ENCODE measurements at regions not wholly inside any gene's neighbourhood (a gene's known extent, or its start where the extent isn't known, plus 50 kb on each side); places are given as distances from the start of the nearest gene placed in this dataset.

- Histone ChIP-seq H3K27me3 (ENCODE audit: insufficient read depth, low read length) (no peaks in the 10 kb centered on the region), H3K4me2 (ENCODE audit: low read length) (no peak overlapping the region), H3K36me3 (ENCODE audit: insufficient read depth, low read length) (no peaks in the 10 kb centered on the region), H3K4me3 (ENCODE audit: insufficient read depth, low read depth, low read length) (no peak overlapping the region), H2AFZ (ENCODE audit: low read depth, low read length) (no peak overlapping the region), H3K9me3 (ENCODE audit: insufficient read depth, low read depth, low read length) (no peaks in the 10 kb centered on the region), H3K79me2 (ENCODE audit: insufficient read depth, low read length) (no peaks in the 10 kb centered on the region), H4K20me1 (ENCODE audit: insufficient read depth, low read length) (no peaks in the 10 kb centered on the region), H3K9ac (ENCODE audit: low read length) (no peak overlapping the region), H3K27ac (ENCODE audit: low read depth, low read length) (no peak overlapping the region), H3K4me1 (ENCODE audit: insufficient read depth, low read length) (no peaks in the 10 kb centered on the region)
- peaks cover 11% of the 10 kb centered on the region for H3K4me1 Mint-ChIP-seq (ENCODE audit: low read depth, unreplicated experiment)
- DNase-seq (ENCODE audit: low read depth) (no peak), FAIRE-seq (no peak)
- peaks cover 13% of the 10 kb centered on the region for H3K27me3 Mint-ChIP-seq (ENCODE audit: low read depth, unreplicated experiment)
- H3K4me3 Mint-ChIP-seq (ENCODE audit: unreplicated experiment): no peak overlapping the region
- no peak overlapping the region for H3K27ac Mint-ChIP-seq (ENCODE audit: unreplicated experiment)
- TF ChIP-seq EZH2 (IDR thresholded peaks at IDR 0.05; ENCODE audit: insufficient read depth, low read length) (no peak), CTCF (IDR thresholded peaks at IDR 0.05; ENCODE audit: insufficient read depth, low read depth, low read length) (no peak)
- H3K36me3 Mint-ChIP-seq (ENCODE audit: low read depth, unreplicated experiment): peaks cover 2% of the 10 kb centered on the region
- H3K9me3 Mint-ChIP-seq (ENCODE audit: unreplicated experiment): peaks cover 7% of the 10 kb centered on the region
Measured at GRCh38 chr6:170124836-170125235, 166.0 kb downstream of the DLL1 start.

GRCh38 chr6:170124150-170124549 is 166.7 kb downstream of the DLL1 start:
- FAIRE-seq (no peak), DNase-seq (ENCODE audit: low read depth) (no peak)
- H3K4me1 Mint-ChIP-seq (ENCODE audit: low read depth, unreplicated experiment): peaks cover 7% of the 10 kb centered on the region
- H3K36me3 ChIP-seq (ENCODE audit: insufficient read depth, low read length): no peaks in the 10 kb centered on the region
- TF ChIP-seq EZH2 (IDR thresholded peaks at IDR 0.05; ENCODE audit: insufficient read depth, low read length): no peak
- no peak for TF ChIP-seq CTCF (IDR thresholded peaks at IDR 0.05; ENCODE audit: insufficient read depth, low read depth, low read length)
- no peak overlapping the region for H3K4me3 Mint-ChIP-seq (ENCODE audit: unreplicated experiment)
- H3K9me3 Mint-ChIP-seq (ENCODE audit: unreplicated experiment): peaks cover 7% of the 10 kb centered on the region
- no peaks in the 10 kb centered on the region for H3K9me3 ChIP-seq (ENCODE audit: insufficient read depth, low read depth, low read length)
- no peaks in the 10 kb centered on the region for H4K20me1 ChIP-seq (ENCODE audit: insufficient read depth, low read length)
- no peak overlapping the region for H3K9ac ChIP-seq (ENCODE audit: low read length)
- H3K4me3 ChIP-seq (ENCODE audit: insufficient read depth, low read depth, low read length): no peak overlapping the region
- H3K36me3 Mint-ChIP-seq (ENCODE audit: low read depth, unreplicated experiment): peaks cover 2% of the 10 kb centered on the region
- H3K27me3 ChIP-seq (ENCODE audit: insufficient read depth, low read length): no peaks in the 10 kb centered on the region
- no peak overlapping the region for H3K27ac ChIP-seq (ENCODE audit: low read depth, low read length)
- H3K79me2 ChIP-seq (ENCODE audit: insufficient read depth, low read length): no peaks in the 10 kb centered on the region
- no peak overlapping the region for H2AFZ ChIP-seq (ENCODE audit: low read depth, low read length)
- no peaks in the 10 kb centered on the region for H3K4me1 ChIP-seq (ENCODE audit: insufficient read depth, low read length)
- no peak overlapping the region for H3K27ac Mint-ChIP-seq (ENCODE audit: unreplicated experiment)
- no peak overlapping the region for H3K4me2 ChIP-seq (ENCODE audit: low read length)
- peaks cover 8% of the 10 kb centered on the region for H3K27me3 Mint-ChIP-seq (ENCODE audit: low read depth, unreplicated experiment)

GRCh38 chr6:170122651-170123050 is 168.2 kb downstream of the DLL1 start:
- H3K4me1 ChIP-seq (ENCODE audit: insufficient read depth, low read length): no peaks in the 10 kb centered on the region
- no peak overlapping the region for H3K4me3 Mint-ChIP-seq (ENCODE audit: unreplicated experiment)
- peaks cover 9% of the 10 kb centered on the region for H3K9me3 Mint-ChIP-seq (ENCODE audit: unreplicated experiment)
- no peak overlapping the region for H3K4me3 ChIP-seq (ENCODE audit: insufficient read depth, low read depth, low read length)
- DNase-seq (ENCODE audit: low read depth) (no peak), FAIRE-seq (no peak)
- TF ChIP-seq CTCF (IDR thresholded peaks at IDR 0.05; ENCODE audit: insufficient read depth, low read depth, low read length) (no peak), EZH2 (IDR thresholded peaks at IDR 0.05; ENCODE audit: insufficient read depth, low read length) (no peak)
- H4K20me1 ChIP-seq (ENCODE audit: insufficient read depth, low read length): no peaks in the 10 kb centered on the region
- no peak overlapping the region for H3K27ac Mint-ChIP-seq (ENCODE audit: unreplicated experiment)
- H3K27me3 Mint-ChIP-seq (ENCODE audit: low read depth, unreplicated experiment): peaks cover 14% of the 10 kb centered on the region
- H3K36me3 ChIP-seq (ENCODE audit: insufficient read depth, low read length): no peaks in the 10 kb centered on the region
- H3K4me2 ChIP-seq (ENCODE audit: low read length): no peak overlapping the region
- no peak overlapping the region for H3K27ac ChIP-seq (ENCODE audit: low read depth, low read length)
- no peaks in the 10 kb centered on the region for H3K9me3 ChIP-seq (ENCODE audit: insufficient read depth, low read depth, low read length)
- H3K9ac ChIP-seq (ENCODE audit: low read length): no peak overlapping the region
- H3K79me2 ChIP-seq (ENCODE audit: insufficient read depth, low read length): no peaks in the 10 kb centered on the region
- no peak overlapping the region for H2AFZ ChIP-seq (ENCODE audit: low read depth, low read length)
- no peaks in the 10 kb centered on the region for H3K27me3 ChIP-seq (ENCODE audit: insufficient read depth, low read length)
- H3K4me1 Mint-ChIP-seq (ENCODE audit: low read depth, unreplicated experiment): peaks cover 7% of the 10 kb centered on the region
- peaks cover 2% of the 10 kb centered on the region for H3K36me3 Mint-ChIP-seq (ENCODE audit: low read depth, unreplicated experiment)

All from astrocyte (in vitro differentiated cells and primary cell).